ENCODE measurements at regions not wholly inside any gene's neighbourhood (a gene's known extent, or its start where the extent isn't known, plus 50 kb on each side); places are given as distances from the start of the nearest gene placed in this dataset.

GRCh38 chr13:73220966-73221720 is 162.3 kb downstream of the KLF5 start:
- no peak for DNase-seq

DNA sequence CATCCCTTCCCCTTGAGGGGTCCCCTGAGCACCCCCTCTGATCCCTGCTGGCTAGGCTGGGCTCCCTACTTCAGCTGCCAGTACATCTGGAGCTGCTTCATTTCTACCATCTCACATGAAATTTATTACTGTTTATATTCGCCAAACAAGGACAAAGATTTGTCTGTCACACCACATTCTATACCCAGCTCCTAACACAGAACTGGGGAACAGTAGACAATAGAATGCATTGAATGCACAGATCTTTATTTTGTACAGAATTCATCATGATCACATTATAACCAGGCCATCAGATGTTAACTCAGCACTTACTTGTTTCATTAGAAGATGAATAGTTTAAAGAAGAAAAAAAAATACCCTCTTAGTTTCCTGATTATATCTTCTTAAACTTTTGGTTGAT is 159.4 kb downstream of the KLF5 start:
- no peak for DNase-seq

- no peak for DNase-seq
Measured at GRCh38 chr13:73216381-73216831, 157.6 kb downstream of the KLF5 start.

GRCh38 chr13:73215823-73216222 is 157.0 kb downstream of the KLF5 start:
- DNase-seq = no peak

- no peak for DNase-seq
Measured at GRCh38 chr13:73212482-73212881, 153.7 kb downstream of the KLF5 start.

DNA sequence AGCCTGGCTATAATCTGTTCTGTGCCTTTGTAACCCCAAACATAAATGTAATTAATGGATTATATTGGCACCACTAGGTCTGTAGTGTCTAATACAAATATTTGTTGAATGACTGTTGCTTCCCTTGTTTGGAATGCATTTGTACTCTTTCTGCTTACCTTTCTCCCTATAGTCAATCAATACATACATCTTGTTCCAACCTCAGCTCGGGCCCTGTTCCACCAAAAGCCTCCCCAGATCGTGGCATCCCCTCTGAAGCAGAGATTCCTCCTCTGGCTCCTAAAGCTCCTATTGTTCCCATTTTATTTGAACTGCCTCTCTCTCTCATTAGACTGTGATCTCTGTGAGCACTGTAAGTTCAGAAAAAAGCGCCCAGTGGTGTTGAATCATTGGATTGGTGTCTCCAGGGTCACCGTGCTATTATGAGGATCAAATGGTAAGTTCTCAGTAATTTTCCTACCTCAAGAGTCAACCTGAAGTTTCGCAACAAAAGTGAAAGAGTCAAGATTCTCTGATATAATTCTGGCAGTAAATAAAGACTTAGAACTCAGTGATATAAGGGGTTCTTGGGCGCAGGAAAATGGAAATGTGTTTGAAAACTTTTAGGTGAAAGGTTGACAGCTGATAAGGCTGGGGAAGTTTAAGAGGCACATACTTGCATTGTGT is 151.5 kb downstream of the KLF5 start:
- no peak for DNase-seq

DNA sequence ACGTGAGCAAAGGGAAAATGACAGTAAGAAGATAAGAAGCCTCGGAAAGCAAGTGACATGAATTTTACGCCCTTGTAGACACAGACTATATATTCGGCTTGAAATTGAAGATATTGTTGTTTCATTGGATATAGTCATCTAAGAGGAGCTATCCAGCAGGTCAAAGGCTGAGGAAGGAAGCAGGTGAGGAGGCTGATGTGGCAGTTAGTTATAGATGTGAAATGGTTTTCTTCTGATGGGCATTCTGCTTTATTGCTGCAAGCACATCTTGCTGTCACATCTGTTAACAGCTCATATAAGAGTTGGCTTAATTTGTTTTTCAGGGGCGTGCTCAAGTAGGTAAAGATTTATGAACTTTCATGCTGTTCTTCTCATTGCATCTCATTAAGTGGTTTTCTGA is 146.1 kb downstream of the KLF5 start:
- DNase-seq = no peak

GRCh38 chr13:73201626-73202025 is 142.8 kb downstream of the KLF5 start:
- DNase-seq = no peak

DNA sequence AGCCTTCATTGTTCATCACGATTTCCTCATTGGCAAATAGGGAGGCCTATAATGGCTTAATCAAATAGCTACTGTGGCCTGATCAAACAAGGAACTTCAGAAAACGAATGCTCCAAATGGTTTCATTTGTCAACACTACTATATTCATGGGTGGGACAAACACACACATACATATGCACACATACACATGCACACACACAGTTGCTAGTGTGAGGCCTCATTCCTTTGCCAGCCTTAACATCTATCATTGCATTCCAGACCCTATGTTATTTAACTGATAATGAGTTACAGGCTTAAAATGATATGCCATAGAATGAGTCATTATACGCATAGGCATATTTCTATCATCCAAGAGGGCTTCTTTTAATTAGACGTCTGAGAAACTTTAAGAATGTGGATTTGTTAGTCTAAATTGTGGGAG is 140.2 kb downstream of the KLF5 start:
- DNase-seq = no peak

DNA sequence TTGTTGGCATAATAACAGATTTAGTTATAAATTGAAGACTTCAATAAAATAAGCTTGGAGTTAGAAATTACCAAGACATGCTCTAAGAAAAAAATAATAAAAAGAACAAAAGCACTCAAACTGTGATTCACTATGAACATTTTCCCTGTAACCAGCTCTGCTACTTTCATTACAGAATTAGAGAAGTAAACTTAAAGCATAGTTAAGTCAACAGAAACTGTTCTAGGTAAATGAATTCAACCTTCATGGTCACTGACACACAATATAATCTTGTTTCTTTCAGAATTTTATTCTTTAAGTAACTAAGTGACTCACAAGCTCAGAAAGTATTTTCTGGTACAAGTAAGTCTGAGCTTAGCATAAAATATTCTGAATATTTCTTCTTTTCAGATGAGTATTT is 136.3 kb downstream of the KLF5 start:
- DNase-seq = no peak

DNA sequence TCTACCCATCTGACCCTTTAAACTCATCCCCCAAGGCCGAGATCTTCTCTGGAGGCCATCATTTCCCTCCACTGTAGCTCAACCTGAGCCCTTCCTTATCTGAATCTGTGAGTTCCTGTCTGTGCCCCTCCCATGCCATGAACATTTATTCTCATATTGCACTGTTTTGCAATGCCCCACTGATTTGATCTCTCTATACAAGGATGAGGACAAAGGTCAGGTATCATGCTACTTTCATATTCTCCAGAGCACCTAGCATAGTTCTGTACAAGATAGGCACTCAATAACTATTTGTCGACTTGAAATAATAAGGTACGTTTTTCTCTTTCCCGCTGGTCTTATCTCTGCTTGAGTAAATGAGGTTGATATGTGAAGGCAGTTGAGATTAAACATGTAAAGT is 135.5 kb downstream of the KLF5 start:
- DNase-seq = no peak

DNA sequence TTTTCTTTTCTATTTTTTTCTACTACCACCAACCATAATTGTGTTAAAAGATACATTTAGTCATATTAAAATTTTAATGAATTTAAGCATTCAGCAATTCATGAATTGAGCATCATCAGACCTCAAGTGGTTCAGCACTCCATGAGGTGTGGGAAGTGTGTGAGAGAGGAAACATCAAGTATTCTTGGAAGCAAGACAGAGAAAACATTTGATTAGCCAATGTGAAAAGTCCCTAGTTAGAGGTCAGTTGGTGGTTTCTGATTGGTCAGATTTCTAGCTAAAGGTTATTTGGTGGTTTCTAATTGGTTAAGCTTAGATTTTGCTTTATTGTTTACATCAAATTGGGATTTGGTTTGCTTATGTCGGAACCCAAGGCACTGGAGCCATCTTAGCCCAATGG is 134.7 kb downstream of the KLF5 start:
- DNase-seq = no peak

DNA sequence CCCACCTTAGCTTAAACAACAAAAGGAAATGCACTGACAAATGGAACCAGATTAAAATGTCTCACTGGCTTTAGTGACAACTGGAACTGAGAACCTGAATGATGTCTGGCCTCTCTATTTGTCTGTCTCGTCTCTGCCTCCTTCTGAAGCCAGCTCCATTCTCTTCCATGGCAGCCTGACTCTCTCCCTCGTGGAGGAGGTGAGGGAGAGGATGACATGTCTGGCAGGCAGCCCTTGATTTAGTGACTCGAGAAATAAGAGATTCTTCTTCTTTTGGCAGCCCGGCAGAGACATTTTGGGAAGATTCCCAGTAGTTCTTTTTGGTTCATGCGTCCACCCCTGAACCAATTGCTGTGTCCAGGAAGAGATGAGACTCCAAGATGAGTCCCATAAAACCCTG is 131.7 kb downstream of the KLF5 start:
- DNase-seq = no peak

DNA sequence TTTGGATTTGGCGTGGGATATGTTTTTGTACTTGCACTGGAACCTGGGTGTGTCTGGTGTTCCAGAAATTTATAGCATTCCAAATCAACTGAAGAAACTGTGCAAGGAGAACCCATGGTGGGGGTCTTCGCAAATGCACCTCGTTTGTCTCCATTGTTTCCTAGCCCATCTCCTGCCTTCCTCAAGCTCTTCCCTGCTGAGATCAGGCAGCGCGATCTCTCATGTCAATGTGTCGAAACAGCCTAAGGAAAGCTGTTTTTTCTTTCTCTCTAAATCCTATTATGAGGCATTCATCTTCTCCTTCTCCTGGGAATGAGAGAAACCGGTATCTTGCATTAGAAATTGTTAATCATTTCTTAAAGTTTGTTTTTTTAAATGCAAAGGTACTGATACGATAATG is 131.0 kb downstream of the KLF5 start:
- DNase-seq = no peak

GRCh38 chr13:73189362-73189761 is 130.6 kb downstream of the KLF5 start:
- no peak for DNase-seq

- DNase-seq = no peak
Measured at GRCh38 chr13:73187106-73187505, 128.3 kb downstream of the KLF5 start.

DNA sequence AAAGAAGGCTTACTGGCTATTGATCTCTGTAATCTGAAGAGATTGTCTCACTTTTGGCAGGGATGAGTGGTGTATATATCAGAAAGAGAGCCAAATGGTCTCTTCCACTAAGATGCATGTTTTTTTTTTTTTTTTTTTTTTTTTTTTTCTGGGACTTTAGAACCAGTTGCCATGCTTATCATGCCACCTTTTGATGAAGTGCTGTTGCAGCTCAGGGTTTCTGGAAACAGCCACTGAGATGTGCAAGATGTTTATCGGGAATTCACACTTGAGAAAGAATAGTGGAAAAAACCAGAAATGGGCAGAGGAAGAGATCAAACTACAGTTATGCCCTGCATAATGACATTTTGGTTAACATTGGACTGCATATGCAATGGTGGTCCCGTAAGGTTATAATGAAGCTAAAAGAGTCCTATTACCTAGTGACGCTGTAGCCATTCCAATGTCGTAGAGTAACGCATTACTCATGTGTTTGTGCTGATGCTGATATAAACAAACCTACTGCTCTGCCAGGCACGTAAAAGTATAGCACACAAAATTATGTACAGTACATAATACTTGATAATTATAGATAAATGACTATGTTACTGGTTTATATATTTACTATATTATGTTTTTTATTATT is 121.0 kb downstream of the KLF5 start:
- no peak for DNase-seq

GRCh38 chr13:73177916-73178565 is 119.2 kb downstream of the KLF5 start:
- DNase-seq = no peak

DNA sequence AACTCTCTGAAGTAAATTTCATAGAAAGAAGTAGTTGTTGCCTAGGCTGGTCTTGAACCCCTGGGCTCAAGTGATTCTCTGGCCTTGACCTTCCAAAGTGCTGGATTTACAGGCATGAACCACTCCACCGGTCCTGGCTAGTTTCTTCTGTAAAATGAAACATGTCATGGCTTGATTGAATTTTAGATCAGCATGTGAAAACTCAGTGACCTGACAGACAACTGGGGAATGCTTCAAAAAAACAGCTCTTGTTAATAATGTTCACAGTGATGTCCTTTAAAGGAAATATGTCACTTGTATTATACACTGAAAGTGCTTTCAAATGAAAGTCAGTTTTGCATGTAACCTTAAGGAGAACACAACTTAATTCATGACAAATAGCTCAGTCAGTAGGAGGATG is 118.2 kb downstream of the KLF5 start:
- DNase-seq = no peak

GRCh38 chr13:73174521-73175010 is 115.8 kb downstream of the KLF5 start:
- DNase-seq = no peak

DNA sequence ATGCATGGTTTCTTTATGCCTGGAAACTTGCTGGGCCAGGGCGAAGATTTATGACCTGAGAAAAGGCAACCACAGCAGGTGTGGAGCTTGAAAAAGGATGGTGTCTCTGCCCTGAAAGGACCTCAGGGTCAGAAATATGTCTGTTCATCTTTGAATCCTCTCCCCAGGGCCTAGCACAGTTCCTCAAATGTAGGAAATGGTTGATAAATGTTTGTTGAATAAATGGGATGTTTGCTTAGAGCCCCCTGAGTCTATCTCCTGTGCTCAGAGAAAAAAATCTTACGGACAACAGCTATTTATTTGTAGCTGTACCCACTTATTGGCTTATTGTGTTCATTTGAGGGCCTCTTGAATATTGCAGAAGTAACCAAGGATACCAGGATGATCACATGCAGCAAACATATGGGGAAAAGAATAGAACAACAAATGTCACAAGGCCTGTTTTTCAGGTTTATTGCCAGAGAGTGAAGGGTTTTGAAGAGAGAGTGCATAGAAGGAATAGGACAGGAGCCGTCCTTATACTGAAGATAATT is 114.5 kb downstream of the KLF5 start:
- no peak for DNase-seq

GRCh38 chr13:73171926-73172325 is 113.1 kb downstream of the KLF5 start:
- DNase-seq = no peak

Data from muscle of arm (tissue), 1 donor.